Trophoblast cell (in vitro differentiated cells and primary cell): ENCODE measurements at regions not wholly inside any gene's neighbourhood (a gene's known extent, or its start where the extent isn't known, plus 50 kb on each side); places are given as distances from the start of the nearest gene placed in this dataset.

Experiments used
- DNase-seq, 2 donors: peaks; one replicate each; pipeline ENCODE4 v3.0.0-alpha.2; 2016
- H2AFZ ChIP-seq: 2 replicates; pipeline ENCODE4 v1.6.1; 2013; ENCODE audit warnings: low read length, moderate library complexity, mild to moderate bottlenecking; ENCODE audit not compliant: insufficient read depth, poor library complexity
- H2AK5ac ChIP-seq: 2 replicates; pipeline ENCODE4 v1.6.1; 2013; ENCODE audit warnings: mild to moderate bottlenecking, low read length
- H2BK120ac ChIP-seq: 2 replicates; pipeline ENCODE4 v1.6.1; 2013; ENCODE audit warnings: low read length, mild to moderate bottlenecking, moderate library complexity; ENCODE audit not compliant: insufficient read depth, poor library complexity
- H2BK12ac ChIP-seq: 2 replicates; pipeline ENCODE4 v1.6.1; 2013; ENCODE audit warnings: mild to moderate bottlenecking, low read length, moderate library complexity
- H2BK5ac ChIP-seq: 2 replicates; pipeline ENCODE4 v1.6.1; 2013; ENCODE audit warnings: low read length, low read depth, moderate library complexity, mild to moderate bottlenecking; ENCODE audit not compliant: poor library complexity
- H3K14ac ChIP-seq: 2 replicates; pipeline ENCODE4 v1.6.1; 2013; ENCODE audit warnings: mild to moderate bottlenecking, low read length
- H3K18ac ChIP-seq: 2 replicates; pipeline ENCODE4 v1.6.1; 2013; ENCODE audit warnings: mild to moderate bottlenecking, low read length
- H3K23ac ChIP-seq: 2 replicates; pipeline ENCODE4 v1.6.1; 2013; ENCODE audit warnings: low read length
- H3K27ac ChIP-seq: 2 replicates; pipeline ENCODE4 v1.5.1; 2013; ENCODE audit warnings: low read depth, mild to moderate bottlenecking, inconsistent platforms, low read length, moderate library complexity
- H3K27me3 ChIP-seq: 2 replicates; pipeline ENCODE4 v1.6.1; 2013; ENCODE audit warnings: inconsistent platforms, mild to moderate bottlenecking, low read length, moderate library complexity; ENCODE audit not compliant: insufficient read depth
- H3K36me3 ChIP-seq, 2 experiments: 1 replicate in 1 of 2; 2 replicates in 1 of 2; pipeline ENCODE4 v1.6.1; 2013; ENCODE audit warnings: low read length in 2 of 2, mild to moderate bottlenecking in 2 of 2, moderate library complexity in 1 of 2; ENCODE audit not compliant: insufficient read depth in 2 of 2, control insufficient read depth in 1 of 2
- H3K4ac ChIP-seq: 2 replicates; pipeline ENCODE4 v1.6.1; 2013; ENCODE audit warnings: low read depth, mild to moderate bottlenecking, low read length, moderate library complexity
- H3K4me1 ChIP-seq, 2 experiments: 1 replicate in 1 of 2; 2 replicates in 1 of 2; pipeline ENCODE4 v1.6.1; 2013; ENCODE audit warnings: low read length in 2 of 2, mild to moderate bottlenecking in 2 of 2, moderate library complexity in 1 of 2; ENCODE audit not compliant: insufficient read depth in 2 of 2, control insufficient read depth in 1 of 2
- H3K4me2 ChIP-seq: 2 replicates; pipeline ENCODE4 v1.6.1; 2013; ENCODE audit warnings: inconsistent platforms, mild to moderate bottlenecking, low read length, moderate library complexity
- H3K4me3 ChIP-seq: 2 replicates; pipeline ENCODE4 v1.5.1; 2013; ENCODE audit warnings: mild to moderate bottlenecking, low read depth, low read length, inconsistent platforms
- H3K79me1 ChIP-seq: one replicate; pipeline ENCODE4 v1.6.1; 2013; ENCODE audit warnings: low read length
- H3K79me2 ChIP-seq: 2 replicates; pipeline ENCODE4 v1.6.1; 2013; ENCODE audit warnings: low read length, mild to moderate bottlenecking; ENCODE audit not compliant: control insufficient read depth, insufficient read depth, poor library complexity
- H3K9ac ChIP-seq: 2 replicates; pipeline ENCODE4 v1.6.1; 2013; ENCODE audit warnings: mild to moderate bottlenecking, low read length
- H3K9me3 ChIP-seq: 2 replicates; pipeline ENCODE4 v1.6.1; 2013; ENCODE audit warnings: low read depth, mild to moderate bottlenecking, control low read depth, inconsistent platforms, low read length; ENCODE audit not compliant: insufficient read depth
- H4K12ac ChIP-seq: 2 replicates; pipeline ENCODE4 v1.6.1; 2013; ENCODE audit warnings: low read depth, mild to moderate bottlenecking, low read length, moderate library complexity
- H4K8ac ChIP-seq: 2 replicates; pipeline ENCODE4 v1.6.1; 2013; ENCODE audit warnings: low read depth, mild to moderate bottlenecking, low read length, moderate library complexity
- H4K91ac ChIP-seq: one replicate; pipeline ENCODE4 v1.6.1; 2013; ENCODE audit warnings: low read depth, mild to moderate bottlenecking, low read length, moderate library complexity
- WGBS: extraction: QIAGEN DNeasy Blood & Tissue Kit; methylation state at CpG from one replicate; pipeline ENCODE4 v1.1.7; 2013; ENCODE audit warnings: missing lambda C conversion rate; ENCODE audit not compliant: insufficient read length, insufficient coverage; ENCODE audit errors: extremely low coverage; 5-methylcytosine and 5-hydroxymethylcytosine counted together

GRCh38 chr6:165985281-165985805 is 182.3 kb downstream of the TBXT start:
- Histone ChIP-seq H3K79me2 (no peaks in the 10 kb centered on the region), H3K4ac (no peak overlapping the region), H3K4me2 (no peak overlapping the region), H2BK5ac (no peak overlapping the region), H4K12ac (no peak overlapping the region), H3K14ac (no peak overlapping the region), H3K27me3 (peaks cover 53% of the 10 kb centered on the region), H3K9ac (no peak overlapping the region), H2BK120ac (no peak overlapping the region), H3K27ac (no peak overlapping the region), H3K23ac (no peak overlapping the region), H2AFZ (no peak overlapping the region), H3K36me3 (no peaks in the 10 kb centered on the region), H3K4me3 (no peak overlapping the region), H3K79me1 (no peaks in the 10 kb centered on the region), H2AK5ac (no peak overlapping the region), H3K4me1 (peaks cover 0 to 4% of the 10 kb centered on the region in 2 experiments), H4K91ac (no peak overlapping the region), H3K9me3 (peaks cover 6% of the 10 kb centered on the region), H4K8ac (no peak overlapping the region), H2BK12ac (no peak overlapping the region), H3K18ac (no peak overlapping the region)
- DNase-seq, result no peak
- no CpG with 5 or more reads among the region's 7 CpGs for WGBS

GRCh38 chr6:165984729-165985275 is 182.8 kb downstream of the TBXT start:
- Histone ChIP-seq H2BK12ac (no peak overlapping the region), H3K14ac (no peak overlapping the region), H2AK5ac (no peak overlapping the region), H2AFZ (no peak overlapping the region), H3K79me1 (no peaks in the 10 kb centered on the region), H3K27me3 (peaks cover 47% of the 10 kb centered on the region), H2BK120ac (no peak overlapping the region), H3K23ac (no peak overlapping the region), H3K79me2 (no peaks in the 10 kb centered on the region), H3K36me3 (no peaks in the 10 kb centered on the region), H4K12ac (no peak overlapping the region), H3K4me3 (no peak overlapping the region), H4K8ac (no peak overlapping the region), H3K4ac (no peak overlapping the region), H3K4me1 (peaks cover 0 to 4% of the 10 kb centered on the region in 2 experiments), H3K27ac (no peak overlapping the region), H3K9me3 (peaks cover 6% of the 10 kb centered on the region), H3K4me2 (no peak overlapping the region), H4K91ac (no peak overlapping the region), H3K18ac (no peak overlapping the region), H2BK5ac (no peak overlapping the region), H3K9ac (no peak overlapping the region)
- no CpG with 5 or more reads among the region's 11 CpGs for WGBS
- DNase-seq, result no peak

GRCh38 chr6:165983112-165984072 is 184.3 kb downstream of the TBXT start:
- Histone ChIP-seq H2BK5ac (no peak overlapping the region), H3K9ac (no peak overlapping the region), H4K8ac (no peak overlapping the region), H3K4me2 (no peak overlapping the region), H3K23ac (no peak overlapping the region), H3K4ac (no peak overlapping the region), H3K14ac (no peak overlapping the region), H3K4me3 (no peak overlapping the region), H3K36me3 (no peaks in the 10 kb centered on the region), H3K4me1 (peaks cover 0 to 4% of the 10 kb centered on the region in 2 experiments), H2AFZ (no peak overlapping the region), H2AK5ac (no peak overlapping the region), H2BK12ac (no peak overlapping the region), H4K91ac (no peak overlapping the region), H3K18ac (no peak overlapping the region), H3K27ac (no peak overlapping the region), H3K27me3 (peaks cover 34% of the 10 kb centered on the region), H4K12ac (no peak overlapping the region), H3K79me2 (no peaks in the 10 kb centered on the region), H2BK120ac (no peak overlapping the region), H3K79me1 (no peaks in the 10 kb centered on the region), H3K9me3 (peaks cover 3% of the 10 kb centered on the region)
- no CpG with 5 or more reads among the region's 9 CpGs for WGBS
- no peak for DNase-seq

- no peaks in the 10 kb centered on the region for H3K36me3 ChIP-seq
- H3K4me1 ChIP-seq, result no peaks in the 10 kb centered on the region
- no peak overlapping the region for H3K23ac ChIP-seq
- H3K14ac ChIP-seq, result no peak overlapping the region
- no peak overlapping the region for H3K4me3 ChIP-seq
- no peaks in the 10 kb centered on the region for H3K79me1 ChIP-seq
- no peak overlapping the region for H4K12ac ChIP-seq
- H2BK12ac ChIP-seq, result no peak overlapping the region
- no peak overlapping the region for H2BK120ac ChIP-seq
- no peak overlapping the region for H2AFZ ChIP-seq
- WGBS, result no CpG with 5 or more reads among the region's 3 CpGs
- H3K4me2 ChIP-seq, result no peak overlapping the region
- H2AK5ac ChIP-seq, result no peak overlapping the region
- H3K9ac ChIP-seq, result no peak overlapping the region
- no peak overlapping the region for H3K27ac ChIP-seq
- no peak overlapping the region for H3K4ac ChIP-seq
- no peak overlapping the region for H4K91ac ChIP-seq
- H3K9me3 ChIP-seq, result no peaks in the 10 kb centered on the region
- no peak overlapping the region for H2BK5ac ChIP-seq
- H3K79me2 ChIP-seq, result no peaks in the 10 kb centered on the region
- H4K8ac ChIP-seq, result no peak overlapping the region
- no peak overlapping the region for H3K18ac ChIP-seq
- no peaks in the 10 kb centered on the region for H3K27me3 ChIP-seq
- DNase-seq, result no peak
Observed at GRCh38 chr6:165978476-165978875, 189.2 kb downstream of the TBXT start.
